HEK293 (cell line): ENCODE measurements at regions not wholly inside any gene's neighbourhood (a gene's known extent, or its start where the extent isn't known, plus 50 kb on each side); places are given as distances from the start of the nearest gene placed in this dataset.

Source experiments
- CTCF ChIP-seq: fragments of 450-650 bp; formaldehyde crosslinking; IDR thresholded peaks from 2 replicates; pipeline ENCODE4 v1.5.1; 2016; ENCODE audit warnings: missing biosample characterization, missing genetic modification characterization
- PATZ1 ChIP-seq: fragments of 450-650 bp; formaldehyde crosslinking; IDR thresholded peaks from 2 replicates; pipeline ENCODE4 v1.5.1; 2016; ENCODE audit warnings: missing biosample characterization, missing genetic modification characterization
- YY1 ChIP-seq: fragments of 450-650 bp; formaldehyde crosslinking; IDR thresholded peaks from 2 replicates; pipeline ENCODE4 v1.5.1; 2018; ENCODE audit warnings: missing biosample characterization, missing genetic modification characterization
- ZEB2 ChIP-seq: fragments of 450-650 bp; formaldehyde crosslinking; IDR thresholded peaks from 2 replicates; pipeline ENCODE4 v1.5.1; 2016; ENCODE audit warnings: missing biosample characterization, missing genetic modification characterization
- ZNF157 ChIP-seq: fragments of 450-650 bp; formaldehyde crosslinking; IDR thresholded peaks from 2 replicates; pipeline ENCODE4 v1.5.1; 2016; ENCODE audit warnings: missing biosample characterization, missing genetic modification characterization
- ZNF558 ChIP-seq: fragments of 450-650 bp; formaldehyde crosslinking; IDR thresholded peaks from 2 replicates; pipeline ENCODE4 v1.5.1; 2016; ENCODE audit warnings: missing biosample characterization, missing genetic modification characterization
- ZNF843 ChIP-seq: fragments of 450-650 bp; formaldehyde crosslinking; IDR thresholded peaks from 2 replicates; pipeline ENCODE4 v1.5.1; 2016; ENCODE audit warnings: missing biosample characterization, missing genetic modification characterization

GRCh38 chr1:212217633-212218032 lies 67.6 kb upstream of the PPP2R5A start:
- no peak for TF ChIP-seq ZNF843 (tag by site-specific recombination)
- no peak for TF ChIP-seq ZNF157 (tag by site-specific recombination)
- TF ChIP-seq CTCF (tag by site-specific recombination): no peak
- no peak for TF ChIP-seq ZNF558 (tag by site-specific recombination)
- no peak for TF ChIP-seq PATZ1
- TF ChIP-seq YY1: no peak
- TF ChIP-seq ZEB2 (tag by site-specific recombination): no peak
